Neural progenitor cell (in vitro differentiated cells): ENCODE measurements at regions not wholly inside any gene's neighbourhood (a gene's known extent, or its start where the extent isn't known, plus 50 kb on each side); places are given as distances from the start of the nearest gene placed in this dataset.

Experiments used
- DNase-seq: peaks from one replicate; pipeline ENCODE4 v3.0.0-alpha.2; 2016; ENCODE audit warnings: low spot score
- H2AFZ ChIP-seq: fragments of 200-600 bp; sonication (generic); replicated peaks from 2 replicates; pipeline ENCODE4 v1.6.1; 2016; ENCODE audit warnings: antibody characterized with exemption
- H3F3A ChIP-seq: fragments of 200-600 bp; sonication (generic); 2 replicates; pipeline ENCODE4 v1.6.1; 2016; ENCODE audit warnings: antibody characterized with exemption, low read depth
- H3K27ac ChIP-seq: fragments of 200-600 bp; sonication (generic); 2 replicates; pipeline ENCODE4 v1.5.1; 2016; ENCODE audit warnings: mild to moderate bottlenecking
- H3K27me3 ChIP-seq: fragments of 200-600 bp; sonication (generic); 2 replicates; pipeline ENCODE4 v1.6.1; 2016; ENCODE audit warnings: mild to moderate bottlenecking, moderate library complexity
- H3K36me3 ChIP-seq: fragments of 200-600 bp; sonication (generic); 2 replicates; pipeline ENCODE4 v1.5.1; 2016
- H3K4me1 ChIP-seq: fragments of 200-600 bp; sonication (generic); 2 replicates; pipeline ENCODE4 v1.6.1; 2016; ENCODE audit warnings: mixed run types
- H3K4me2 ChIP-seq: fragments of 200-600 bp; sonication (generic); 2 replicates; pipeline ENCODE4 v1.6.1; 2016
- H3K4me3 ChIP-seq: fragments of 200-600 bp; sonication (generic); 2 replicates; pipeline ENCODE4 v1.5.1; 2016
- H3K79me2 ChIP-seq: fragments of 200-600 bp; sonication (generic); 2 replicates; pipeline ENCODE4 v1.6.1; 2016; ENCODE audit warnings: low read depth
- H3K9ac ChIP-seq: fragments of 200-600 bp; sonication (generic); 2 replicates; pipeline ENCODE4 v1.6.1; 2016
- H3K9me3 ChIP-seq: fragments of 200-600 bp; sonication (generic); 2 replicates; pipeline ENCODE4 v1.5.1; 2016; ENCODE audit warnings: low read depth
- H4K20me1 ChIP-seq: fragments of 200-600 bp; sonication (generic); 2 replicates; pipeline ENCODE4 v1.6.1; 2016; ENCODE audit warnings: low read depth
- H3K27ac Mint-ChIP-seq: 3 replicates; pipeline ENCODE4 v1.8.0; 2021; ENCODE audit warnings: mixed read lengths
- H3K27me3 Mint-ChIP-seq: 2 replicates; pipeline ENCODE4 v1.8.0; 2022; ENCODE audit warnings: low read depth, mild to moderate bottlenecking, inconsistent platforms, moderate library complexity, mixed read lengths; ENCODE audit not compliant: insufficient read depth
- H3K36me3 Mint-ChIP-seq: 3 replicates; pipeline ENCODE4 v1.8.0; 2021; ENCODE audit warnings: mixed read lengths
- H3K4me1 Mint-ChIP-seq: 3 replicates; pipeline ENCODE4 v1.8.0; 2021; ENCODE audit warnings: mixed read lengths
- H3K4me3 Mint-ChIP-seq: 3 replicates; pipeline ENCODE4 v1.8.0; 2021; ENCODE audit warnings: mild to moderate bottlenecking, moderate library complexity, mixed read lengths
- H3K9me3 Mint-ChIP-seq: 3 replicates; pipeline ENCODE4 v1.8.0; 2020; ENCODE audit warnings: mixed read lengths
- EZH2 ChIP-seq: fragments of 200-600 bp; sonication (generic); IDR thresholded peaks from 2 replicates; pipeline ENCODE4 v1.6.1; 2017; ENCODE audit warnings: antibody characterized with exemption, mild to moderate bottlenecking, moderate library complexity
- EZH2phosphoT487 ChIP-seq: fragments of 200-600 bp; sonication (generic); IDR thresholded peaks from 2 replicates; pipeline ENCODE4 v1.6.1; 2017; ENCODE audit warnings: antibody characterized with exemption
- TF ChIP-seq, protein P1 (sequence below): fragments of 200-600 bp; sonication (generic); IDR thresholded peaks from 2 replicates; pipeline ENCODE4 v1.5.1; 2017; ENCODE audit warnings: antibody characterized with exemption, mild to moderate bottlenecking

DNA sequence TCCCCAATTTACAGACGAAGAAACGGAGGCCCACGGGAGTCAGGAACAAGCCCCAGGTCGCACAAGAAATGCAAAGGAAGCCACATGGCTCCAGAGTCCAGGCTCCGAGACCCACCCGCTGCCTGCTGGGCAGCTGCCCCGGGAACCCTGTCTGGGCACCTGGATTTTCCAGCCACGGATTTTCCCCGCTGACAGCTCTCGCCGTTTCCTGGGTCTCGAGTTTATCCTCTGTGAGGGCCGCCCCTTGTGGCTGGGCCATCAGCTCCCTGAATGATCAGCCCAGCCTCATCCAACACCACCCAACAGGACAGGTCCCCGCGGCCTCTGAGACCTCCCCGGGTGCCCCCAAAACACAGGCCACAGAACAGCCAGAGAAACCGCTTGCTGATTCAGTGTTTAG lies 189.7 kb downstream of the BRD1 start:
- H3K4me1 ChIP-seq: peaks cover 6% of the 10 kb centered on the region
- Mint-ChIP-seq H3K27me3 (peaks cover 11% of the 10 kb centered on the region), H3K4me3 (no peak overlapping the region), H3K36me3 (no peaks in the 10 kb centered on the region), H3K27ac (no peak overlapping the region), H3K9me3 (no peaks in the 10 kb centered on the region), H3K4me1 (peaks cover 11% of the 10 kb centered on the region)
- H3K4me3 ChIP-seq: no peak overlapping the region
- H3K36me3 ChIP-seq: no peaks in the 10 kb centered on the region
- H3F3A ChIP-seq: peaks cover 3% of the 10 kb centered on the region
- H4K20me1 ChIP-seq: no peaks in the 10 kb centered on the region
- TF ChIP-seq EZH2phosphoT487 (no peak), EZH2 (no peak)
- TF ChIP-seq, protein P1, sequence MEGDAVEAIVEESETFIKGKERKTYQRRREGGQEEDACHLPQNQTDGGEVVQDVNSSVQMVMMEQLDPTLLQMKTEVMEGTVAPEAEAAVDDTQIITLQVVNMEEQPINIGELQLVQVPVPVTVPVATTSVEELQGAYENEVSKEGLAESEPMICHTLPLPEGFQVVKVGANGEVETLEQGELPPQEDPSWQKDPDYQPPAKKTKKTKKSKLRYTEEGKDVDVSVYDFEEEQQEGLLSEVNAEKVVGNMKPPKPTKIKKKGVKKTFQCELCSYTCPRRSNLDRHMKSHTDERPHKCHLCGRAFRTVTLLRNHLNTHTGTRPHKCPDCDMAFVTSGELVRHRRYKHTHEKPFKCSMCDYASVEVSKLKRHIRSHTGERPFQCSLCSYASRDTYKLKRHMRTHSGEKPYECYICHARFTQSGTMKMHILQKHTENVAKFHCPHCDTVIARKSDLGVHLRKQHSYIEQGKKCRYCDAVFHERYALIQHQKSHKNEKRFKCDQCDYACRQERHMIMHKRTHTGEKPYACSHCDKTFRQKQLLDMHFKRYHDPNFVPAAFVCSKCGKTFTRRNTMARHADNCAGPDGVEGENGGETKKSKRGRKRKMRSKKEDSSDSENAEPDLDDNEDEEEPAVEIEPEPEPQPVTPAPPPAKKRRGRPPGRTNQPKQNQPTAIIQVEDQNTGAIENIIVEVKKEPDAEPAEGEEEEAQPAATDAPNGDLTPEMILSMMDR: no peak
- H3K79me2 ChIP-seq: no peaks in the 10 kb centered on the region
- H3K9me3 ChIP-seq: no peaks in the 10 kb centered on the region
- no peaks in the 10 kb centered on the region for H3K27me3 ChIP-seq
- H2AFZ ChIP-seq: no peak overlapping the region
- DNase-seq: no peak
- H3K9ac ChIP-seq: no peak overlapping the region
- no peak overlapping the region for H3K27ac ChIP-seq
- no peak overlapping the region for H3K4me2 ChIP-seq

GRCh38 chr22:49637255-49637760 lies 190.4 kb downstream of the BRD1 start:
- Histone ChIP-seq H3K27me3 (no peaks in the 10 kb centered on the region), H3F3A (peaks cover 10% of the 10 kb centered on the region), H3K36me3 (no peaks in the 10 kb centered on the region), H3K4me3 (no peak overlapping the region), H2AFZ (no peak overlapping the region), H3K4me2 (no peak overlapping the region), H4K20me1 (no peaks in the 10 kb centered on the region), H3K27ac (no peak overlapping the region), H3K9me3 (no peaks in the 10 kb centered on the region), H3K9ac (no peak overlapping the region), H3K79me2 (no peaks in the 10 kb centered on the region), H3K4me1 (peaks cover 10% of the 10 kb centered on the region)
- Mint-ChIP-seq H3K4me1 (peaks cover 17% of the 10 kb centered on the region), H3K36me3 (no peaks in the 10 kb centered on the region), H3K4me3 (no peak overlapping the region), H3K27ac (no peak overlapping the region), H3K27me3 (peaks cover 11% of the 10 kb centered on the region), H3K9me3 (no peaks in the 10 kb centered on the region)
- no peak for TF ChIP-seq EZH2
- TF ChIP-seq EZH2phosphoT487: no peak
- TF ChIP-seq, protein P1: no peak
- no peak for DNase-seq

DNA sequence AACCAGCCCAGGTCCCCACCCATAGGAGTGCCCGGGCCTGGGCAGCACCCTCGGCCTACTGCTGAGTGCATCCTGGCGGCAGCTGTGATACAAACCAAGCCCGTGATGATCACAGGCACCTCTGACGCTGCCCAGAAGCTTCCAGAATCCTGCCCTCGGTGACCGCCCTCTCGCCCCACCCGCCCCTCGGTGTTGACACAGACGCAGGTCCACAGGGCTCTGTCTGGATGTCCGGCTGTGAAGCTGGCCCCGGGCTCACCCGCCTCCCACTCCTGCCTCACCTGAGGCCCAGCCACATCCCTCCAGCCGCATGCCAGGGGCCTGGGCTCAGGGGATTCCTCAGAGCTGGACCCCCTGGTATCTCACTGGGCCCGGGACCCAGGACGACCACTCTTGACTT lies 191.0 kb downstream of the BRD1 start:
- H3K4me3 ChIP-seq: no peak overlapping the region
- H4K20me1 ChIP-seq: no peaks in the 10 kb centered on the region
- H3K9me3 ChIP-seq: no peaks in the 10 kb centered on the region
- DNase-seq: no peak
- H3K36me3 ChIP-seq: no peaks in the 10 kb centered on the region
- H2AFZ ChIP-seq: no peak overlapping the region
- no peak overlapping the region for H3K9ac ChIP-seq
- H3K27me3 Mint-ChIP-seq: peaks cover 11% of the 10 kb centered on the region
- no peaks in the 10 kb centered on the region for H3K36me3 Mint-ChIP-seq
- H3K27ac ChIP-seq: no peak overlapping the region
- H3K27ac Mint-ChIP-seq: no peak overlapping the region
- TF ChIP-seq EZH2phosphoT487 (no peak), EZH2 (no peak)
- TF ChIP-seq, protein P1: no peak
- H3K4me1 Mint-ChIP-seq: peaks cover 17% of the 10 kb centered on the region
- no peaks in the 10 kb centered on the region for H3K9me3 Mint-ChIP-seq
- no peaks in the 10 kb centered on the region for H3K27me3 ChIP-seq
- H3K4me2 ChIP-seq: no peak overlapping the region
- peaks cover 15% of the 10 kb centered on the region for H3F3A ChIP-seq
- H3K4me3 Mint-ChIP-seq: no peak overlapping the region
- H3K79me2 ChIP-seq: no peaks in the 10 kb centered on the region
- peaks cover 15% of the 10 kb centered on the region for H3K4me1 ChIP-seq

DNA sequence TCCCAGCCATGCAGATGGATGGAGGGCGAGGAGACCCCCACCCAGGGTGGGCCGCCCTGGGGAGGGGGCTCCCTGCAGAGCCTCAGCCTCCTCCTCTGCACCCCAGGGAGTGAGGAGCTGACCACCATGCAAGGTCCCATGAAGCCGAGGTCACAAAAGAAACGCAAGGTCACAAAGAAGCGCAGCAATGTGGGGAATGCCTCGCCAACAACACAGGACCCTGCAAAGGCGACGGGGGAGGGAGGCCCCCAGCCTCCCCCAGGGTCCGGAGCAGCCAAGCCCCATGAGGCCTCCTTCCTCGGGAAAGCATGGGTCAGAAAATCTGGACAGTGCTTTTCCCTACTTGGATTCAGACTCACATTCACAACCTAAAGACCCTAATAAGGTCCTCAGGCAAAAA lies 191.5 kb downstream of the BRD1 start:
- DNase-seq: no peak
- Histone ChIP-seq H2AFZ (no peak overlapping the region), H3K79me2 (no peaks in the 10 kb centered on the region), H3K27ac (no peak overlapping the region), H3F3A (peaks cover 16% of the 10 kb centered on the region), H4K20me1 (no peaks in the 10 kb centered on the region), H3K4me3 (no peak overlapping the region), H3K4me1 (peaks cover 15% of the 10 kb centered on the region), H3K4me2 (no peak overlapping the region), H3K9ac (no peak overlapping the region), H3K27me3 (no peaks in the 10 kb centered on the region), H3K36me3 (no peaks in the 10 kb centered on the region), H3K9me3 (no peaks in the 10 kb centered on the region)
- Mint-ChIP-seq H3K9me3 (no peaks in the 10 kb centered on the region), H3K36me3 (no peaks in the 10 kb centered on the region), H3K27ac (no peak overlapping the region), H3K27me3 (peaks cover 12% of the 10 kb centered on the region), H3K4me1 (peaks cover 18% of the 10 kb centered on the region), H3K4me3 (no peak overlapping the region)
- TF ChIP-seq, protein P1: no peak
- TF ChIP-seq EZH2 (no peak), EZH2phosphoT487 (no peak)
